ENCODE measurements at regions not wholly inside any gene's neighbourhood (a gene's known extent, or its start where the extent isn't known, plus 50 kb on each side); places are given as distances from the start of the nearest gene placed in this dataset.

DNA sequence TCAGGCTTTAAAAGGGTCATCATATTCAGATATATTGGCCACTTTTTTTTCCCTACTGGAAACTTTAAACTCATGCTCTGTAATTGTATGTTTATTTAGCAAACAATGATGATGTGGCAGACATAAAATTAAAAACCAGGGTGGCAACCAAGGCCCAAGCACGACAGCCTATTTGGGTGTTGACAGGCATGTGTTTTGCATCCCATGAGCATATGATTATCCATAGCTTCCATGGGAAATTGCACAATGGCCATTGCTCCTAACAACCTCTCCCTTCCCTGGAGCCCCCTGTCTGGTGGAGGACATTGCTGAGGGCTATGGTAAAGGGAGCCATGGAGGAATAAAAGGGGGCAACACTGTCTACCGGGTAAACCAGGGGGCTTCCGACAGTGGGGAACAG lies 134.7 kb downstream of the GAS1 start:
- Histone ChIP-seq H3K27me3 (no peaks in the 10 kb centered on the region), H3K9me3 (no peaks in the 10 kb centered on the region), H3K4me3 (no peak overlapping the region), H3K36me3 (no peaks in the 10 kb centered on the region)
- no peak for DNase-seq

DNA sequence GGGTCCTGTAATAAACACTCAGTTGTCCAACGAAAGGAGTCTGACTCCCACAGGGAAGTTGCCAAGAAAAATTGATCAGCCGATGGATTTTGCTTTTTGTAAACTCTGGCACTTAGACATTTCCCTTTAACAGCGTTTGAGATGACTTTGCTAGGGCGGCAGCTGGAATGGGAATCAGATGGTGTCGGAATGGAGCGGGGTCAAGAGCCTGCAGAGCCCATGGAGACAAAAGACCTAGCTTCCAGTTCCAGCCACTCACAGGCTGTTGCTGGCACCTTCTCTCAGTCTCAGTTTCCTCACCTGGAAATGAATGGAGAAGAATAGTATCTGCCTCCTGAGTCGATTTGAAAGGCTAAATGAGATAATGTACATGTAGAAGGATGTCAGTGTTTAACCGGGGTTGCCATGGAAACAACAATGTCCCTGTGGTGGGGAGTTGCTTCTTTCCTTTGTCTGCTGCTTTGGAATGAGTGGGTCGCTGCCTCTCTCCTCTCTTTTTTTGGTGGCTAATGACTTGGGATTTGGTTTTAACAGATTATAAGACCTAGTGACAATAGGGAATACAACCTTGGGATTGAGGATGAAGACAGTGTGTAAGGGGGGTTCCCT lies 137.4 kb downstream of the GAS1 start:
- DNase-seq, result no peak
- H3K27me3 ChIP-seq, result no peaks in the 10 kb centered on the region
- no peaks in the 10 kb centered on the region for H3K9me3 ChIP-seq
- H3K4me3 ChIP-seq, result no peak overlapping the region
- H3K36me3 ChIP-seq, result no peaks in the 10 kb centered on the region

GRCh38 chr9:86809151-86809550 lies 138.2 kb downstream of the GAS1 start:
- Histone ChIP-seq H3K4me3 (no peak overlapping the region), H3K27me3 (no peaks in the 10 kb centered on the region), H3K36me3 (no peaks in the 10 kb centered on the region), H3K9me3 (no peaks in the 10 kb centered on the region)
- no peak for DNase-seq

GRCh38 chr9:86807367-86807976 lies 139.8 kb downstream of the GAS1 start:
- H3K4me3 ChIP-seq, result no peak overlapping the region
- no peaks in the 10 kb centered on the region for H3K9me3 ChIP-seq
- no peaks in the 10 kb centered on the region for H3K27me3 ChIP-seq
- H3K36me3 ChIP-seq, result no peaks in the 10 kb centered on the region
- no peak for DNase-seq

- no peak for DNase-seq
- Histone ChIP-seq H3K4me3 (no peak overlapping the region), H3K9me3 (no peaks in the 10 kb centered on the region), H3K36me3 (no peaks in the 10 kb centered on the region), H3K27me3 (no peaks in the 10 kb centered on the region)
Measured at GRCh38 chr9:86804011-86804410, 143.3 kb downstream of the GAS1 start.

DNA sequence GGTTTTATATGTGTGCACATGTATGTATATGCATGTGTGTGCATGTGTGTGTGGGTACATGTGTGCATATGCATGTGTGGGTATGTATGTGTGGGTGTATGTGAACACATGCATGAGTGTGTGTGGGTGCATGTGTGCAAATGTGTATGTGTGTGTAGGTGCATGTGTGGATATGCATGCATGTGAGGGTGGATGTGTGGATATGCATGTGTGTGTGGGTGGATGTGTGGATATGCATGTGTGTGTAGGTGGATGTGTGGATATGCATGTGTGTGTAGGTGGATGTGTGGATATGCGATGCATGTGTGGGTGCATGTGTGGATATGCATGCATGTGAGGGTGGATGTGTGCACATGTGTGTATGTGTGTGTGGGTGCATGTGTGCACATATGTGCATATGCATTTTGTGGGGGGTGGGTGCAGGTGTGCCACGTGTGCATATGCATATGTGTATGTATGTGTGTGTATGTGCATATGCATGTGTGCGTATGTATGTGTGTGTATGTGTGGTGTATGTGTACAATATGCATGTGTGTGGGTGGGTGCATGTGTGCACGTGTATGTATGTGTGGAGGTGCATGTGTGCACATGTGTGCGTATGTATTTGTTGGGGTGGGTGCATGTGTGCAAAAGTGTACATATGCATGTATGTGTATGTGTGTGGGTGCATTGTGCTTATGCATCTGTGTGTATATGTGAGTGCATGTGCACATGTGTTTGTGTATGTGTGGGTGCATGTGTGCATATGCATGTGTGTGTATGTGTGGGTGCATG lies 144.2 kb downstream of the GAS1 start:
- Histone ChIP-seq H3K9me3 (no peaks in the 10 kb centered on the region), H3K27me3 (no peaks in the 10 kb centered on the region), H3K4me3 (no peak overlapping the region), H3K36me3 (no peaks in the 10 kb centered on the region)
- DNase-seq, result no peak

- no peaks in the 10 kb centered on the region for H3K36me3 ChIP-seq
- peak; percentile 12 for DNase-seq
Measured at GRCh38 chr9:86801246-86801645, 146.1 kb downstream of the GAS1 start.

GRCh38 chr9:86800681-86801080 lies 146.6 kb downstream of the GAS1 start:
- no peaks in the 10 kb centered on the region for H3K9me3 ChIP-seq
- no peaks in the 10 kb centered on the region for H3K27me3 ChIP-seq
- H3K36me3 ChIP-seq, result no peaks in the 10 kb centered on the region
- no peak for DNase-seq
- no peak overlapping the region for H3K4me3 ChIP-seq

More at GRCh38 chr9:86801246-86801645, 146.1 kb downstream of the GAS1 start:
- Histone ChIP-seq H3K27me3 (no peaks in the 10 kb centered on the region), H3K9me3 (no peaks in the 10 kb centered on the region), H3K4me3 (no peak overlapping the region)

- H3K9me3 ChIP-seq, result no peaks in the 10 kb centered on the region
- no peaks in the 10 kb centered on the region for H3K36me3 ChIP-seq
- DNase-seq, result no peak
- H3K27me3 ChIP-seq, result no peaks in the 10 kb centered on the region
- no peak overlapping the region for H3K4me3 ChIP-seq
Measured at GRCh38 chr9:86798966-86799365, 148.3 kb downstream of the GAS1 start.

DNA sequence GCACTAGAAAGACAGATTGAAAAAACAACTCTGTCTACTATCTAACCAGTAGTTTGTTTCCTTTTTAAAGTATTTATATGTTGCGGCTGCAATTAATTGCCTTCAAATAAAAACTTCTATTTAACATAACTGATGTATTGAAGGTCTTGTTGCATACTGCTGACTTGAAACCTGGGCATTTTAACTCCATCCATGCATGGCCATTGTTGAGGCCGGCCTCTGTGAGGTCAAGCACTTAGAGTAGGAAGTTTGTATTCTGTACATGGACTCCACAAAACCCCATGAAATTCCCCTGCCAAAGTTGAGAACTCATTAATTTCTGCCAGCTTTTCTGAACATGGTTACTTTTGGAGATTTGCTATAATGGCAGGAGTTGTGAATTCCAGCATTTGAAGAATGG lies 150.6 kb downstream of the GAS1 start:
- H3K4me3 ChIP-seq, result no peak overlapping the region
- H3K27me3 ChIP-seq, result no peaks in the 10 kb centered on the region
- H3K9me3 ChIP-seq, result no peaks in the 10 kb centered on the region
- no peaks in the 10 kb centered on the region for H3K36me3 ChIP-seq
- DNase-seq, result no peak

- Histone ChIP-seq H3K4me3 (no peak overlapping the region), H3K36me3 (no peaks in the 10 kb centered on the region), H3K9me3 (no peaks in the 10 kb centered on the region), H3K27me3 (no peaks in the 10 kb centered on the region)
- peak; percentile 49 for DNase-seq
Measured at GRCh38 chr9:86795823-86796553, 151.3 kb downstream of the GAS1 start.

DNA sequence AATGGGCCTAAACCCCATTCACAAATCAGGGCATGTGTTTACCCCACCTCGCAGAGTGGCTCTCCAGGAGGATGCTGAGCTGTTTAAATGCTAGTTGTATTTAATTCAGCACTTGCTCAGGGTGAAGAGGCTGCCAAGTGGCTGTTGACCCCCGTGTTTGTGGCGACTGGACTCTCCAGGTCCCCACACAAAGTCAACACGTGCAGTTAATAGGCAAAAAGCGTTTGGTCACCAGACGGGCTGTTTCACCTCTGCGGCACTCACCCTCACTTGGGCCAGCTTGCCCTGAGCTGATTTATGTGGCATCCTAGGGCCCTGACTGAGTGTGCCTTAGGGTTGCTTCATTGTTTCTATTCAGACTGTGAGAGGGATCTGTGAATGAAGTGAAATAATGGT lies 152.3 kb downstream of the GAS1 start:
- no peak for DNase-seq
- no peak overlapping the region for H3K4me3 ChIP-seq

DNA sequence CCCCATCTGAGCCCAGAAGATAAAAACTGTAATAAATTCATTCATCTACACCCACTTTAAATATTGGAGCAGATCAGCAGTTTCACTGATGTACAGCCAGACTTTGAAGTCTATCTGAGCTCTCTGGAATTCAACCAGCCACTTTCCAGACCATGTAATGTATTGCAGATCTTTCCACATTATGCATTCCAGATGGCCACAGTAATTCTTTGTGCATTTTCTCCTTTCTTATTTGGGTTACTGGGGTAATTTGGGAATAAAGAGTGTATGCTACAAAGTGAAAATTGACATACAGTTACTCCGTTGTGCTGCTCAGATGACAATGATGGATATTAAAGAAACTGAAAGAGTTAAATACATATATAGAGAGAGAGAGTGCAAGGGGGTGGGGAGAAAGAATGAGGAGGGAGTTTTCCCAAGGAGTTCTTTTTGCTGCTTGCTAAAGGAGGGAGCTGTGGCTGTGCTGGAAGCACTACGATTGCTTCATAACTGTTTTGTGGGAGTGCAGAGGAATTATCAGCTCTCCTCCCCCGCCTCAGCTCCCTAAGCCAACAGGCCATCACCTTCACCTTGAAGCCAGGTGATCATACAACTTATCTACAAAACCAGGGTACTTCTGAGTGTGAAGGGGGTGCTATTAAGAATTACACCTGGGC lies 152.8 kb downstream of the GAS1 start:
- no peaks in the 10 kb centered on the region for H3K36me3 ChIP-seq
- DNase-seq, result no peak
- no peaks in the 10 kb centered on the region for H3K27me3 ChIP-seq
- H3K9me3 ChIP-seq, result no peaks in the 10 kb centered on the region
- no peak overlapping the region for H3K4me3 ChIP-seq

More for the DNA sequence above, 152.3 kb downstream of the GAS1 start:
- H3K36me3 ChIP-seq, result no peaks in the 10 kb centered on the region
- no peaks in the 10 kb centered on the region for H3K9me3 ChIP-seq
- no peaks in the 10 kb centered on the region for H3K27me3 ChIP-seq

DNA sequence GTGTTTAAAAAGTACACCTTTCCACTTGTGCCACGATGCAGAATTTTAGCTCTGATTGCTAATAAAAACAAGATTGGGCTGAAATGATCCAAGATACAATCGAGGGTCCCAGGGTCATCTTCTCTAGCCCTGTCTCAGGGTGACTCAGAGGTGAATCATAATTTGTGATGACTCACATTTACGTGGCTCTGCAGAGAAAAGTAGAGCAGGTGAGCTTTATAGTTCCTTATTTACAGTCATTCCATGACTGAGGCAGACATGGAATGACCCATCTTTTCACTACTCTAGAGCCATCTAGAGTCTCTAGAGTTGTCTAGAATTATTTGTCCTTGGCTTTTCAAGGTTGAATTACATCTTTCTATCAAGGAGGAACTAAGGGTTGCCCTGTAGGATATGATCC lies 155.2 kb downstream of the GAS1 start:
- DNase-seq, result no peak
- Histone ChIP-seq H3K27me3 (no peaks in the 10 kb centered on the region), H3K36me3 (no peaks in the 10 kb centered on the region), H3K9me3 (no peaks in the 10 kb centered on the region), H3K4me3 (no peak overlapping the region)

DNA sequence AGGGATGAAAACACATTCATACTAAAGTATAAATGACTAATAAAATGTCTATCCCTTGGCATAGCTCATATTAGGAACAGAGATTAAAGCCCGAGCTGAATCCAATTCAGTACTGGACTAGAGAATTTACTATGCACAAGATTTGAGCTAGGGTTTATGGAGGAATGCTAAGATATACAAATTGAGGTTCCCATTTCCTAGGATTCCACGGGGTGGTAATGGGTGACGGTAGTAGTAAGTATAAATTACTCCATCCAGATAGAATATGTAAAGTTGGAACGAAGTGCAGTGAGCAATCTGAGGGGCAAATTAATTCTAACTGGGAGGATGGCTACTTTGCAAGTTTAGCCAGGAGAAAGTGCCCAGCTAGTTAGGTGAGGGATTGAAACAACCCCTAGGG lies 156.5 kb downstream of the GAS1 start:
- Histone ChIP-seq H3K27me3 (no peaks in the 10 kb centered on the region), H3K36me3 (no peaks in the 10 kb centered on the region), H3K4me3 (no peak overlapping the region), H3K9me3 (no peaks in the 10 kb centered on the region)
- DNase-seq, result no peak

DNA sequence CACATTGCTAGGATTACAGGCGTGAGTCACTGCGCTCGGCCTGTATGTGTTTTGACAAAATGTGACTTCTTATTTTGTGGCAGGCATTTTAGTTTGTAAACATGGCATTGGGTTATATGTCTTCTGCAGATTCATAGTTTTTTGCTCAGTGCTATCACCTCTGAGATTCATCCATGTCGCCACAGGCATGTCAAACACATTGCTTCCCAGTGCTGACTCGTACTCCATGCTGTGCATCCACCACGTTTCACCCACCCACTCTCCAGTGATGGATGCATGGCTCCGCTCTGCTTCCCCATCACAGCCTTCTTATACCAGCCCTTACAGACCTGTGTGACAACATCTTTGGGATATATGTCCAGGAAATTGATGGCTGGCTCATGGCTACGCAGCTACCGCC lies 158.8 kb downstream of the GAS1 start:
- Histone ChIP-seq H3K36me3 (no peaks in the 10 kb centered on the region), H3K4me3 (no peak overlapping the region), H3K9me3 (no peaks in the 10 kb centered on the region), H3K27me3 (no peaks in the 10 kb centered on the region)
- peak; percentile 24 for DNase-seq

- H3K27me3 ChIP-seq, result no peaks in the 10 kb centered on the region
- H3K4me3 ChIP-seq, result no peak overlapping the region
- H3K36me3 ChIP-seq, result no peaks in the 10 kb centered on the region
- no peak for DNase-seq
- H3K9me3 ChIP-seq, result no peaks in the 10 kb centered on the region
Measured at GRCh38 chr9:86783884-86784283, 163.4 kb downstream of the GAS1 start.
